Amygdala (tissue), 56 donors: ENCODE measurements at regions not wholly inside any gene's neighbourhood (a gene's known extent, or its start where the extent isn't known, plus 50 kb on each side); places are given as distances from the start of the nearest gene placed in this dataset.
A peak's percentile ranks its signal among the peaks of the same experiment; 100 is the strongest.
"Not testable (repeated sequence)": the region's sequence is repeated elsewhere in the genome, so short reads cannot be mapped to it uniquely, and the experiment has no call there.

Experiments used
- DNase-seq, 56 donors: peaks; one replicate each; lab custom pipeline; 2025; lab: John Stamatoyannopoulos, UW

GRCh38 chr6:63010962-63011361, 200.3 kb upstream of the FKBP1C start:
- DNase-seq: not testable (repeated sequence)

- DNase-seq: no peak
Observed at GRCh38 chr6:63014290-63014689, 197.0 kb upstream of the FKBP1C start.

GRCh38 chr6:63022631-63023030, 188.6 kb upstream of the FKBP1C start:
- no peak for DNase-seq

GRCh38 chr6:63023726-63024125, 187.5 kb upstream of the FKBP1C start:
- DNase-seq: peak in 1 of 56 donors; percentile 0

GRCh38 chr6:63049216-63049615, 162.1 kb upstream of the FKBP1C start:
- DNase-seq: no peak

GRCh38 chr6:63053206-63053605, 158.1 kb upstream of the FKBP1C start:
- DNase-seq: not testable (repeated sequence)

GRCh38 chr6:63058601-63059000, 152.7 kb upstream of the FKBP1C start:
- DNase-seq: no peak

- DNase-seq: no peak
Observed at GRCh38 chr6:63063631-63064271, 147.5 kb upstream of the FKBP1C start.

GRCh38 chr6:63066055-63066704, 145.1 kb upstream of the FKBP1C start:
- DNase-seq: no peak

GRCh38 chr6:63094947-63095346, 116.3 kb upstream of the FKBP1C start:
- DNase-seq: no peak

GRCh38 chr6:63097222-63097621, 114.0 kb upstream of the FKBP1C start:
- no peak for DNase-seq

GRCh38 chr6:63098789-63099188, 112.5 kb upstream of the FKBP1C start:
- DNase-seq: no peak

- no peak for DNase-seq
Observed at GRCh38 chr6:63099772-63100459, 111.4 kb upstream of the FKBP1C start.

GRCh38 chr6:63114610-63115211, 96.6 kb upstream of the FKBP1C start:
- DNase-seq: no peak

- DNase-seq: no peak
Observed at GRCh38 chr6:63121166-63121565, 90.1 kb upstream of the FKBP1C start.

GRCh38 chr6:63140114-63140513, 71.2 kb upstream of the FKBP1C start:
- no peak for DNase-seq

- DNase-seq: no peak
Observed at GRCh38 chr6:63140692-63141318, 70.5 kb upstream of the FKBP1C start.

- no peak for DNase-seq
Observed at GRCh38 chr6:63149730-63150129, 61.5 kb upstream of the FKBP1C start.

- DNase-seq: no peak
Observed at GRCh38 chr6:63154535-63154934, 56.7 kb upstream of the FKBP1C start.
